ENCODE measurements at regions not wholly inside any gene's neighbourhood (a gene's known extent, or its start where the extent isn't known, plus 50 kb on each side); places are given as distances from the start of the nearest gene placed in this dataset.

DNA sequence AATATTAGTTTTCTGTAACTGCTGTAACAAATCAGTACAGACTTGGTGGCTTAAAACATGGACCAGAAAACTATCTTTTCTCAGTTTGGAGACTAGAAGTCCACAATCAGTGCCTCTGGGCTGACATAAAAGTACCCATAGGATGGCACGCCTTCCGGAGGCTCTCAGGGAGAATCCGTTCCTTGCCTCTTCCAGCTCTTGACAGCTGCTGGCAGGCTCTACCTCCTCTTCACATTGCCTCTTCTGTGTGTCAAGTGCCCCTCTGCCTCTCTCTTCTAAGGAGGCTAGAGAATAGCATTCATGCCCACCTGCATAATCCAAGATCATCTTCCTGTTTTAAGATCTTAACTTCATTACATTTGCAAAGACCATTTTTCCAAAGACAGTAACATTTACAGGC lies 1194.2 kb downstream of the EFNB2 start:
- no peak for DNase-seq
- Mint-ChIP-seq H3K4me1 (ENCODE audit: low read depth, unreplicated experiment) (peaks cover 6% of the 10 kb centered on the region), H3K9me3 (ENCODE audit: unreplicated experiment) (peaks cover 3% of the 10 kb centered on the region), H3K4me3 (ENCODE audit: unreplicated experiment) (no peak overlapping the region), H3K27ac (ENCODE audit: unreplicated experiment) (no peak overlapping the region), H3K27me3 (ENCODE audit: unreplicated experiment) (peaks cover 2% of the 10 kb centered on the region), H3K36me3 (ENCODE audit: unreplicated experiment) (no peaks in the 10 kb centered on the region)
- TF ChIP-seq, protein P1, sequence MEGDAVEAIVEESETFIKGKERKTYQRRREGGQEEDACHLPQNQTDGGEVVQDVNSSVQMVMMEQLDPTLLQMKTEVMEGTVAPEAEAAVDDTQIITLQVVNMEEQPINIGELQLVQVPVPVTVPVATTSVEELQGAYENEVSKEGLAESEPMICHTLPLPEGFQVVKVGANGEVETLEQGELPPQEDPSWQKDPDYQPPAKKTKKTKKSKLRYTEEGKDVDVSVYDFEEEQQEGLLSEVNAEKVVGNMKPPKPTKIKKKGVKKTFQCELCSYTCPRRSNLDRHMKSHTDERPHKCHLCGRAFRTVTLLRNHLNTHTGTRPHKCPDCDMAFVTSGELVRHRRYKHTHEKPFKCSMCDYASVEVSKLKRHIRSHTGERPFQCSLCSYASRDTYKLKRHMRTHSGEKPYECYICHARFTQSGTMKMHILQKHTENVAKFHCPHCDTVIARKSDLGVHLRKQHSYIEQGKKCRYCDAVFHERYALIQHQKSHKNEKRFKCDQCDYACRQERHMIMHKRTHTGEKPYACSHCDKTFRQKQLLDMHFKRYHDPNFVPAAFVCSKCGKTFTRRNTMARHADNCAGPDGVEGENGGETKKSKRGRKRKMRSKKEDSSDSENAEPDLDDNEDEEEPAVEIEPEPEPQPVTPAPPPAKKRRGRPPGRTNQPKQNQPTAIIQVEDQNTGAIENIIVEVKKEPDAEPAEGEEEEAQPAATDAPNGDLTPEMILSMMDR (IDR thresholded peaks at IDR 0.05; ENCODE audit: partially characterized antibody, unreplicated experiment), result no peak

DNA sequence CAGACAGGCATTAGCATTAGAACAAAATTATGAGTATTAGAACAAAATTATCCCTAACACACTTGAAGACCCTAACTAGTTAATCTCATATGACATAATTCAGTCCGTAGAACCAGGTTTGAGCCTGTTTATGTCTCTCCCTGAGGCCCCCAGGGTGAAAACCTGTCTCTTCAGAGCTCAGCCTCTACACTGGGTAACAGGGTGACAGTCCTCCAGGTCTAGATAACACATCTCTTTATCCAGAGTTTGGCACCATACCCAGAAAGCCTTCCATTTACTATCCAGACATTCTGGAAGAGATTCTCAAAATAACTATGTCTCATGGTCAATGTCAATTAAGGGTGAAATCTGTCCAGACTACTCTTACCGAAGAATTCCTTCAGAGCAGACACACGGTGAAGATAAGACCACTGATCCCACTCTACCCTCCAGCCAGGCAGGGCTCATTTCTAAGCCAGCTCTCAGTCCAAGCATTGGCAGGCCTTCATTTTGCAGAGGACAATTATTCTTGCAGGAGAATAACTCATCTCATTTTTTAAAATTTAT lies 1195.3 kb downstream of the EFNB2 start:
- TF ChIP-seq, protein P1 (IDR thresholded peaks at IDR 0.05; ENCODE audit: partially characterized antibody, unreplicated experiment), result no peak

DNA sequence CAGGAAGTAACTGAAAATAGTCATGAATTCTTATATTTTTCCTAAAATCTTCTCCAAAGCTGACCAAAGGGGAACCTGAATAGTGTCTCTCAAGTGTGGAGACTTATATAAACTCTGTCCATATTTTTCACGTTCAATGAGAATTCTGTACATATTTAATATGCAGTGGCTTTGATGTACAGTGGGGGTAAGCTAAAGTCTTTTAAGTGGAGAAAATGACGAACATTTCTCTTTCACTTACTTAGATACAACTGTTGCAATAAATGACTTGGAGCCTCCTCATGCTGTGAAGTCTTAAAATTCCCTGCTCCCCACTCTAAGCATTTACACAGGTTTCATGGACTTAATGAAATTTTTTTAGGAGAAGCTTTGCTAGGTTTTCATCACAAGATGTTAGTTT lies 1196.7 kb downstream of the EFNB2 start:
- DNase-seq, result no peak
- Mint-ChIP-seq H3K27me3 (ENCODE audit: unreplicated experiment) (peaks cover 2% of the 10 kb centered on the region), H3K27ac (ENCODE audit: unreplicated experiment) (no peak overlapping the region), H3K4me3 (ENCODE audit: unreplicated experiment) (no peak overlapping the region), H3K9me3 (ENCODE audit: unreplicated experiment) (peaks cover 3% of the 10 kb centered on the region), H3K4me1 (ENCODE audit: low read depth, unreplicated experiment) (peaks cover 4% of the 10 kb centered on the region), H3K36me3 (ENCODE audit: unreplicated experiment) (no peaks in the 10 kb centered on the region)
- TF ChIP-seq, protein P1 (IDR thresholded peaks at IDR 0.05; ENCODE audit: partially characterized antibody, unreplicated experiment), result no peak

More for the DNA sequence above, 1195.3 kb downstream of the EFNB2 start:
- Mint-ChIP-seq H3K27me3 (ENCODE audit: unreplicated experiment) (peaks cover 2% of the 10 kb centered on the region), H3K27ac (ENCODE audit: unreplicated experiment) (no peak overlapping the region), H3K4me1 (ENCODE audit: low read depth, unreplicated experiment) (peaks cover 4% of the 10 kb centered on the region), H3K4me3 (ENCODE audit: unreplicated experiment) (no peak overlapping the region), H3K9me3 (ENCODE audit: unreplicated experiment) (peaks cover 3% of the 10 kb centered on the region), H3K36me3 (ENCODE audit: unreplicated experiment) (no peaks in the 10 kb centered on the region)
- no peak for DNase-seq

DNA sequence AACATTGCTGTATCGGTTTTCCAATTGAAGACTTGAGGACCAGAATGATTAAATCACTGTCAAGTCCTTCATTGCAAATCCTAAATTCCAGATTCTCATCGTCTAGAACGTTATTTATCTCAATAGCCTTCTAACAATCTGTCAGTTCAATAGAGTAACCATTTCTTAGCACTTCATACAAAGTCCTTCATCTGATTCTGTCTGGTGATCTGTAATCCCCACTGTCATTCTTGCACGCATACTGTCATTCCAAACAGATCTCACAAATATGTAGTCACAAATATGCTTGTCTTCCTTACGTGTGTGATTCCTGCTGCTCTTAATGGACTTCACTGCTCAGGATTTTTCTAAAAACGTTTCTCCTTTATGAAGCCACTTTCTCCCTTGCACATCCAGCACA lies 1197.5 kb downstream of the EFNB2 start:
- Mint-ChIP-seq H3K27me3 (ENCODE audit: unreplicated experiment) (peaks cover 2% of the 10 kb centered on the region), H3K36me3 (ENCODE audit: unreplicated experiment) (no peaks in the 10 kb centered on the region), H3K4me3 (ENCODE audit: unreplicated experiment) (no peak overlapping the region), H3K4me1 (ENCODE audit: low read depth, unreplicated experiment) (peaks cover 4% of the 10 kb centered on the region), H3K9me3 (ENCODE audit: unreplicated experiment) (peaks cover 3% of the 10 kb centered on the region), H3K27ac (ENCODE audit: unreplicated experiment) (no peak overlapping the region)
- no peak for DNase-seq
- TF ChIP-seq, protein P1 (IDR thresholded peaks at IDR 0.05; ENCODE audit: partially characterized antibody, unreplicated experiment), result no peak

DNA sequence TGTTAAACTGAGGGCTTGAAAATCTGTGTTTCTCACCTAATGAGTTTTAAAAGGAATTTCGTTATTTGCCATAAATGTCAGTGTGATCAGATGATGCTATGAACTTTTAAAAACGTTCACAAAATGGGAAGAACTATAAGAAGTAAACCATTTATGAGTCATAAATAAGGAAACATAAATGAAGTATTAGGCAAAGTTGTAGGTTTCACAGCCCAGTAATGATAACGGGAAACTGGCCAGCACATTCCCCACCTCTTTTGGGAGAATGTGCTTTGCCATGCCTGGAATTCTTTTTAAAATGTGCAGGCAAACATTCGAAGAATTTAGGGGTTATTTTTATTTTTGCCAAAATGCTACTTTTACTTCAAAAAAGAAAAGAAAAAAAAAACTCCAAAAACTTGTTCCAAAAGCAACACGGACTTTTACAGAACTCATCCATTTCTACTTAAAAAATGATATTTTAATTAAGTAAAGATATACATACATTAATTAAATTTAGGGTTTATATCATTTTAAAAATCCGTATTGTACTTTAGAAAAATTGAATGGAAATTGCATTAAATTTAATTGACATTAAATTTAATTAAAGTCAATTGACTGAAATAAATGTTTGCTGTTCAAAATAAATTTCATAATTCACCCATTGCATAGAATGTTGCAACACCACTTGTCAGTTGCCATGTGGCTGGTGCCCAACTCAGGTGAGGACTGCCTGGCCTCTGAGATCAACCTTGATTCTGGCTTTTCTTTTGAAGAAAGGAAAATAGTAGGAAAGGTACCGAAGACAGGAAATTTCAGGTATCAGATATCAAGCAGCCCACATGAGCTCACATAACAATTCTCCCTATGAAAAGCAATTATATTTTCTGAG lies 1198.5 kb downstream of the EFNB2 start:
- no peak for DNase-seq
- Mint-ChIP-seq H3K27me3 (ENCODE audit: unreplicated experiment) (peaks cover 2% of the 10 kb centered on the region), H3K4me3 (ENCODE audit: unreplicated experiment) (no peak overlapping the region), H3K4me1 (ENCODE audit: low read depth, unreplicated experiment) (peaks cover 4% of the 10 kb centered on the region), H3K27ac (ENCODE audit: unreplicated experiment) (no peak overlapping the region), H3K36me3 (ENCODE audit: unreplicated experiment) (no peaks in the 10 kb centered on the region), H3K9me3 (ENCODE audit: unreplicated experiment) (peaks cover 3% of the 10 kb centered on the region)
- TF ChIP-seq, protein P1 (IDR thresholded peaks at IDR 0.05; ENCODE audit: partially characterized antibody, unreplicated experiment), result no peak
